Keratinocyte (primary cell): ENCODE measurements at regions not wholly inside any gene's neighbourhood (a gene's known extent, or its start where the extent isn't known, plus 50 kb on each side); places are given as distances from the start of the nearest gene placed in this dataset.

Source experiments
- DNase-seq: peaks from one replicate; pipeline ENCODE4 v3.0.0-alpha.2; 2011; ENCODE audit warnings: low read depth, missing footprints, low spot score
- FAIRE-seq: peaks from 2 replicates; lab custom pipeline; 2011; peaks lifted over from hg19 to GRCh38; lab: Jason Lieb, UNC
- H2AFZ ChIP-seq: 2 replicates; pipeline ENCODE4 v1.6.0; 2012; ENCODE audit warnings: low read length, control low read depth, inconsistent platforms; ENCODE audit not compliant: control insufficient read depth
- H3K27ac ChIP-seq: 2 replicates; pipeline ENCODE4 v1.5.1; 2011; ENCODE audit warnings: low read length; ENCODE audit not compliant: control insufficient read depth, insufficient read depth
- H3K27me3 ChIP-seq: 3 replicates; pipeline ENCODE4 v1.6.0; 2011; ENCODE audit warnings: low read length; ENCODE audit not compliant: control insufficient read depth, insufficient read depth; ENCODE audit errors: extremely low read depth
- H3K36me3 ChIP-seq, 2 experiments: 2 replicates in 1 of 2; 3 replicates in 1 of 2; pipeline ENCODE4 v1.5.1; 2011; ENCODE audit warnings: low read length in 2 of 2, mild to moderate bottlenecking in 1 of 2; ENCODE audit not compliant: control insufficient read depth in 2 of 2, insufficient read depth in 2 of 2; ENCODE audit errors: extremely low read depth in 1 of 2
- H3K4me1 ChIP-seq: 3 replicates; pipeline ENCODE4 v1.5.1; 2011; ENCODE audit warnings: low read length; ENCODE audit not compliant: control insufficient read depth, insufficient read depth; ENCODE audit errors: extremely low read depth
- H3K4me2 ChIP-seq: 3 replicates; pipeline ENCODE4 v1.6.0; 2011; ENCODE audit warnings: low read depth, low read length; ENCODE audit not compliant: control insufficient read depth, insufficient read depth; ENCODE audit errors: extremely low read depth
- H3K4me3 ChIP-seq, 3 experiments: fragments of 200-600 bp in 1 of 3; sonication (generic) in 1 of 3; 2 replicates in 2 of 3; 3 replicates in 1 of 3; pipeline ENCODE4 v1.5.1; 2011 to 2016; ENCODE audit warnings: low read length in 3 of 3, mild to moderate bottlenecking in 3 of 3, control low read depth in 2 of 3, inconsistent platforms in 1 of 3, low read depth in 1 of 3, mixed read lengths in 1 of 3, mixed run types in 1 of 3, moderate library complexity in 1 of 3; ENCODE audit not compliant: control insufficient read depth in 2 of 3, insufficient read depth in 2 of 3; ENCODE audit errors: extremely low read depth in 1 of 3
- H3K79me2 ChIP-seq: 2 replicates; pipeline ENCODE4 v1.6.0; 2012; ENCODE audit warnings: low read length; ENCODE audit not compliant: control insufficient read depth, insufficient read depth
- H3K9ac ChIP-seq: 3 replicates; pipeline ENCODE4 v1.6.0; 2011; ENCODE audit warnings: low read length; ENCODE audit not compliant: control insufficient read depth, insufficient read depth; ENCODE audit errors: extremely low read depth
- H3K9me1 ChIP-seq: 3 replicates; pipeline ENCODE4 v1.6.0; 2011; ENCODE audit warnings: low read length; ENCODE audit not compliant: control insufficient read depth, insufficient read depth; ENCODE audit errors: extremely low read depth
- H3K9me3 ChIP-seq: 2 replicates; pipeline ENCODE4 v1.5.1; 2012; ENCODE audit warnings: low read depth, low read length; ENCODE audit not compliant: control insufficient read depth
- H4K20me1 ChIP-seq: 3 replicates; pipeline ENCODE4 v1.6.0; 2011; ENCODE audit warnings: low read length; ENCODE audit not compliant: control insufficient read depth, insufficient read depth; ENCODE audit errors: extremely low read depth
- EZH2 ChIP-seq: IDR thresholded peaks from one replicate; pipeline ENCODE4 v1.6.1; 2012; ENCODE audit warnings: inconsistent platforms, mild to moderate bottlenecking, low read length, moderate library complexity
- dilution Hi-C: fragments of 300-500 bp; cut with MboI; formaldehyde crosslinking; loops from one replicate; pipeline ENCODE4 v1.7.0; 2020; ENCODE audit warnings: low sequenced_read_pairs; ENCODE audit not compliant: extremely low pct_ligation_motif_present
- TF ChIP-seq, protein P1 (sequence below), 3 experiments: IDR thresholded peaks in 1 of 3; conservative IDR thresholded peaks in 1 of 3; optimal IDR thresholded peaks in 1 of 3; 2 replicates in 2 of 3; 3 replicates in 1 of 3; pipeline versions ENCODE3 to v1.5.1; 2011; ENCODE audit warnings: low read length in 3 of 3, mild to moderate bottlenecking in 3 of 3, moderate library complexity in 2 of 3, control low read depth in 1 of 3, inconsistent platforms in 1 of 3; ENCODE audit not compliant: insufficient read depth in 2 of 3; ENCODE audit errors: extremely low read depth in 1 of 3

DNA sequence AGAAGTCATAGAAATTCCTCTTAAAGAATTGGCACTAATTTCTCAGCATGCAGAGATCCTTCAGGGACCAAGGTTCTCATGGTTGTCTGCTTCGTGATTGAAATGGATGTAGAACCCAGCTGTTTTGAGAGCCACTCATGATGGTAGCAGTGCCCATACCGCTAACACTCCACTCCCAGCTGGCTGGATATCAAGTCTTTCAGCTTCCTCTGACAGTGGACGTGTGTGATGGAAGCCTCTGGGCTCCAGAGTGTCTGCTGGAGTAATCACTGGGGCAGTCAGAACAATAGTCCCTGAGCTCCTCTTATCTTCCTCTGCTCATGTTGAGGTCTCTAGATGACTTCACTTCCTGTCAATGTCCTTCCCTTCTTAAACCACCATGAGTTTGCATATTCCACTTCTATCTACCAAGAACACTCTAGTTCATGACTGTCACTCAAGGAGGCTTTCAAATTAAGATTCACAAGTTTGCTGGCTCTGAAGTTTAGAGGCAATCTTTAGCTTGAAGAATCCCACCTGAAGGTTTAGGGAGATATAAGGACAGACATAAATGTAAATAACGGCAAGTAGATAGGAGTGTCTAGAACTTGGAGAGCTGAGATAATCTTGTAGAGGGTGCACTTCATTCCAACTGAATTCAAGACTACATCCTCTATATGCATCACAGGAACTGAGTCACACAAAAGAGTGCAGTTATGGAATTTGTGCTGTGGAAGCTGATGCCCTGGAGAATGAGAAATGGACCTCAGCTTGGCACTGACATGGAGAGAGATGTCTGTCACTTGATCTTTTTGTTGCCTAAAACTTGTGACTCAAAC, 64.5 kb upstream of the WDR1 start:
- Histone ChIP-seq H3K27ac (peak overlapping the region; percentile 38), H3K9me1 (no peaks in the 10 kb centered on the region), H3K36me3 (no peaks in the 10 kb centered on the region), H3K9ac (no peak overlapping the region), H3K27me3 (no peaks in the 10 kb centered on the region), H4K20me1 (no peaks in the 10 kb centered on the region), H3K79me2 (no peaks in the 10 kb centered on the region), H3K4me1 (peaks cover 18% of the 10 kb centered on the region), H2AFZ (no peak overlapping the region), H3K4me2 (peak overlapping the region; percentile 25), H3K9me3 (no peaks in the 10 kb centered on the region), H3K4me3 (no peak overlapping the region)
- dilution Hi-C loops, result loop anchor here (25.0 kb wide), 1 partner anchor 231 kb away; no protein-coding TSS in a partner anchor
- TF ChIP-seq, protein P1, sequence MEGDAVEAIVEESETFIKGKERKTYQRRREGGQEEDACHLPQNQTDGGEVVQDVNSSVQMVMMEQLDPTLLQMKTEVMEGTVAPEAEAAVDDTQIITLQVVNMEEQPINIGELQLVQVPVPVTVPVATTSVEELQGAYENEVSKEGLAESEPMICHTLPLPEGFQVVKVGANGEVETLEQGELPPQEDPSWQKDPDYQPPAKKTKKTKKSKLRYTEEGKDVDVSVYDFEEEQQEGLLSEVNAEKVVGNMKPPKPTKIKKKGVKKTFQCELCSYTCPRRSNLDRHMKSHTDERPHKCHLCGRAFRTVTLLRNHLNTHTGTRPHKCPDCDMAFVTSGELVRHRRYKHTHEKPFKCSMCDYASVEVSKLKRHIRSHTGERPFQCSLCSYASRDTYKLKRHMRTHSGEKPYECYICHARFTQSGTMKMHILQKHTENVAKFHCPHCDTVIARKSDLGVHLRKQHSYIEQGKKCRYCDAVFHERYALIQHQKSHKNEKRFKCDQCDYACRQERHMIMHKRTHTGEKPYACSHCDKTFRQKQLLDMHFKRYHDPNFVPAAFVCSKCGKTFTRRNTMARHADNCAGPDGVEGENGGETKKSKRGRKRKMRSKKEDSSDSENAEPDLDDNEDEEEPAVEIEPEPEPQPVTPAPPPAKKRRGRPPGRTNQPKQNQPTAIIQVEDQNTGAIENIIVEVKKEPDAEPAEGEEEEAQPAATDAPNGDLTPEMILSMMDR (optimal IDR thresholded peaks at IDR 0.05 in 1 of 3, IDR thresholded peaks at IDR 0.05 in 1 of 3, conservative IDR thresholded peaks at IDR 0.05 in 1 of 3; ENCODE audit: extremely low read depth in 1 of 3, insufficient read depth in 2 of 3, low read length in 3 of 3), result no peak
- no peak for TF ChIP-seq EZH2
- FAIRE-seq, result no peak
- DNase-seq, result no peak

- FAIRE-seq, result peak; percentile 32
- dilution Hi-C loops, result loop anchor here (25.0 kb wide), 1 partner anchor 232 kb away; no protein-coding TSS in a partner anchor
- Histone ChIP-seq H3K36me3 (no peaks in the 10 kb centered on the region), H3K27ac (no peak overlapping the region), H3K27me3 (no peaks in the 10 kb centered on the region), H4K20me1 (no peaks in the 10 kb centered on the region), H3K4me1 (peaks cover 20% of the 10 kb centered on the region), H3K9ac (no peak overlapping the region), H3K9me1 (no peaks in the 10 kb centered on the region), H3K79me2 (no peaks in the 10 kb centered on the region), H3K4me3 (no peak overlapping the region), H2AFZ (no peak overlapping the region), H3K4me2 (no peak overlapping the region), H3K9me3 (no peaks in the 10 kb centered on the region)
- no peak for DNase-seq
- TF ChIP-seq, protein P1 (optimal IDR thresholded peaks at IDR 0.05 in 1 of 3, IDR thresholded peaks at IDR 0.05 in 1 of 3, conservative IDR thresholded peaks at IDR 0.05 in 1 of 3; ENCODE audit: extremely low read depth in 1 of 3, insufficient read depth in 2 of 3, low read length in 3 of 3), result no peak
- no peak for TF ChIP-seq EZH2
Measured at GRCh38 chr4:10180603-10180926, 64.0 kb upstream of the WDR1 start.
